ENCODE measurements at regions not wholly inside any gene's neighbourhood (a gene's known extent, or its start where the extent isn't known, plus 50 kb on each side); places are given as distances from the start of the nearest gene placed in this dataset.
A peak's percentile ranks its signal among the peaks of the same experiment; 100 is the strongest.

DNA sequence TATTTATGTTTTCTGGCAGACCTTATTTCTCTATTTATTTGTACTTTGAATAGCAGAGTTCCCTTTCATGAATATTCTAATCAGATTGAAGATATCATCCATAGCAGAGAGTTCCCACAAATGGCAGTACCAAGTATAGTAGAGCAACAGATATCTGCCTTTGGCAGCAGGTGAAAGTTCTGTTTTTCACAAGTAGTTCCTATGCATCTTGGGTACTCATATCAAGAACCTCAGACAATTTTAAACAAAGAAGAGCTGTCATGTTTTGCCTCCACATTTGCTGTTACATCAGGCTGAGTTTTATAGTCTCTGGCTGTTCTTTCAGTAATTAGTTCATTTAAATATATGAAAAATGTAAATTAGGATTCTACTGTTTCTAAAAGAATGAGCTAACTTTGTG is 252.0 kb downstream of the KCNC2 start:
- no peak overlapping the region for H3K27ac ChIP-seq (ENCODE audit: low read length, poor library complexity, severe bottlenecking)
- H3K14ac ChIP-seq (ENCODE audit: low read length in 2 of 2): no peak overlapping the region
- no peak overlapping the region for H2BK12ac ChIP-seq (ENCODE audit: low read length in 2 of 2)
- H3K18ac ChIP-seq (ENCODE audit: low read depth in 1 of 2, low read length in 2 of 2): no peak overlapping the region
- H3K36me3 ChIP-seq (ENCODE audit: control insufficient read depth in 1 of 2, insufficient read depth in 2 of 2, low read depth in 1 of 2, low read length in 2 of 2): no peaks in the 10 kb centered on the region
- H2AFZ ChIP-seq (ENCODE audit: low read depth, low read length): no peak overlapping the region
- peaks cover 26% of the 10 kb centered on the region for H3K9me3 ChIP-seq (ENCODE audit: control insufficient read depth, low read length)
- H2BK120ac ChIP-seq (ENCODE audit: low read depth, low read length): no peak overlapping the region
- no peak overlapping the region for H2AK5ac ChIP-seq (ENCODE audit: low read length, severe bottlenecking)
- H2BK5ac ChIP-seq (ENCODE audit: low read depth, low read length, poor library complexity, severe bottlenecking): no peak overlapping the region
- no peak overlapping the region for H4K8ac ChIP-seq (ENCODE audit: low read length)
- no peak overlapping the region for H3K4me2 ChIP-seq (ENCODE audit: low read length, poor library complexity, severe bottlenecking)
- H3K4me3 ChIP-seq (ENCODE audit: insufficient read depth in 1 of 2, low read depth in 1 of 2, low read length in 2 of 2): no peak overlapping the region
- no peak overlapping the region for H4K91ac ChIP-seq (ENCODE audit: low read length)
- no peak overlapping the region for H3K23ac ChIP-seq (ENCODE audit: low read length in 2 of 2)
- H3K9ac ChIP-seq (ENCODE audit: low read length): no peak overlapping the region
- no peaks in the 10 kb centered on the region for H3K27me3 ChIP-seq (ENCODE audit: control insufficient read depth in 1 of 2, insufficient read depth in 1 of 2, low read length in 2 of 2)
- H2BK15ac ChIP-seq (ENCODE audit: low read depth, poor library complexity, severe bottlenecking): no peak overlapping the region
- no peaks in the 10 kb centered on the region for H3K4me1 ChIP-seq (ENCODE audit: control insufficient read depth, insufficient read depth, low read depth, low read length)
- H3K79me1 ChIP-seq (replicated peaks; ENCODE audit: low read length, poor library complexity, severe bottlenecking): no peaks in the 10 kb centered on the region
- no peak for DNase-seq
- H3K4ac ChIP-seq (ENCODE audit: low read depth in 1 of 2, low read length in 2 of 2): no peak overlapping the region

DNA sequence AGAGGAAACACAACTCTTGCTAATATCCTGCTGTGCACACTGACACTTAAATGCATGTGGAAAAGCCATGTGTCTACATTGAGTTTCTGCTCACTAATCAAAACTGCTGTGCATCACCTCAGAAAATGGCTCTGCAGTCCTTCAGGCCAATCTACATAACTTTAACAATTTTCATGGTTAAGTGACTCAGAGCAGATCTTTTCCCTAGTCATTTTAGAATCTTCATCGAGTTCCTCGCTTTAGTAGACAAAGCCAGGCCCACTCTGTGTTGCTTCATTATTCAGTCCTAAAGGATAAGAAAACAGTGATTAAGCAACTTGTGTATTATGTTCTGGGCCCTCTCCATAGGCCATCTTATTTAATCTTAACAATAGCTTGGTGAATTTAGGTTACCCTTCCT is 250.0 kb downstream of the KCNC2 start:
- no peak overlapping the region for H2BK5ac ChIP-seq (ENCODE audit: low read depth, low read length, poor library complexity, severe bottlenecking)
- H3K36me3 ChIP-seq (ENCODE audit: control insufficient read depth in 1 of 2, insufficient read depth in 2 of 2, low read depth in 1 of 2, low read length in 2 of 2): no peaks in the 10 kb centered on the region
- no peak overlapping the region for H2AK5ac ChIP-seq (ENCODE audit: low read length, severe bottlenecking)
- H3K4me2 ChIP-seq (ENCODE audit: low read length, poor library complexity, severe bottlenecking): no peak overlapping the region
- H4K8ac ChIP-seq (ENCODE audit: low read length): no peak overlapping the region
- peaks cover 22% of the 10 kb centered on the region for H3K9me3 ChIP-seq (ENCODE audit: control insufficient read depth, low read length)
- H2BK120ac ChIP-seq (ENCODE audit: low read depth, low read length): no peak overlapping the region
- H2AFZ ChIP-seq (ENCODE audit: low read depth, low read length): no peak overlapping the region
- no peak overlapping the region for H3K23ac ChIP-seq (ENCODE audit: low read length in 2 of 2)
- H4K91ac ChIP-seq (ENCODE audit: low read length): no peak overlapping the region
- DNase-seq: no peak
- no peak overlapping the region for H3K14ac ChIP-seq (ENCODE audit: low read length in 2 of 2)
- H3K9ac ChIP-seq (ENCODE audit: low read length): no peak overlapping the region
- H2BK12ac ChIP-seq (ENCODE audit: low read length in 2 of 2): no peak overlapping the region
- H3K79me1 ChIP-seq (replicated peaks; ENCODE audit: low read length, poor library complexity, severe bottlenecking): no peaks in the 10 kb centered on the region
- H3K27ac ChIP-seq (ENCODE audit: low read length, poor library complexity, severe bottlenecking): no peak overlapping the region
- H3K4ac ChIP-seq (ENCODE audit: low read depth in 1 of 2, low read length in 2 of 2): no peak overlapping the region
- H2BK15ac ChIP-seq (ENCODE audit: low read depth, poor library complexity, severe bottlenecking): no peak overlapping the region
- no peaks in the 10 kb centered on the region for H3K4me1 ChIP-seq (ENCODE audit: control insufficient read depth, insufficient read depth, low read depth, low read length)
- no peaks in the 10 kb centered on the region for H3K27me3 ChIP-seq (ENCODE audit: control insufficient read depth in 1 of 2, insufficient read depth in 1 of 2, low read length in 2 of 2)
- H3K18ac ChIP-seq (ENCODE audit: low read depth in 1 of 2, low read length in 2 of 2): no peak overlapping the region
- no peak overlapping the region for H3K4me3 ChIP-seq (ENCODE audit: insufficient read depth in 1 of 2, low read depth in 1 of 2, low read length in 2 of 2)
- WGBS: 100% methylated on average over 1 of the region's 2 CpGs

DNA sequence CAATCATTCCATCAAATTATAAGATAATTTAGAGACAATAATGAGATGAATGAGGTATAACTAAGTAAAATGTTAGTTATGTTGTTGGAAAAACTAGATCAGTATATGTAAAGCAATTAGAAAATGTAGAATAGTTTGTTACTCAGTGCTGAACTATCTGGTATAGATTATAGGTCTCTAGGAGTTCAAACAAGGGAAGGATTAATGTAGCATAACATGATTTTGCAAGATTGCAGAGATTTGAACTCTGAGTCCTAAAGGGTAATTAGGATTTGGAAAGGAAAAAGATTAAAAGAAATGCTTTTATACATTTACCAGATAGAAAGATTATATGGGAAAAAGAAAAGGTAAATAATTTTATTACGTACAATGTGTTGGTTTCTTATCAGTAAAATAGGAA is 246.3 kb downstream of the KCNC2 start:
- H3K79me1 ChIP-seq (replicated peaks; ENCODE audit: low read length, poor library complexity, severe bottlenecking): no peaks in the 10 kb centered on the region
- H3K4me2 ChIP-seq (ENCODE audit: low read length, poor library complexity, severe bottlenecking): no peak overlapping the region
- peaks cover 4% of the 10 kb centered on the region for H3K9me3 ChIP-seq (ENCODE audit: control insufficient read depth, low read length)
- H2BK5ac ChIP-seq (ENCODE audit: low read depth, low read length, poor library complexity, severe bottlenecking): no peak overlapping the region
- no peak overlapping the region for H3K4ac ChIP-seq (ENCODE audit: low read depth in 1 of 2, low read length in 2 of 2)
- H2BK12ac ChIP-seq (ENCODE audit: low read length in 2 of 2): no peak overlapping the region
- no peak overlapping the region for H4K91ac ChIP-seq (ENCODE audit: low read length)
- H3K18ac ChIP-seq (ENCODE audit: low read depth in 1 of 2, low read length in 2 of 2): no peak overlapping the region
- no CpG with 5 or more reads among the region's 1 CpG for WGBS
- H3K4me1 ChIP-seq (ENCODE audit: control insufficient read depth, insufficient read depth, low read depth, low read length): no peaks in the 10 kb centered on the region
- DNase-seq: no peak
- no peak overlapping the region for H3K4me3 ChIP-seq (ENCODE audit: insufficient read depth in 1 of 2, low read depth in 1 of 2, low read length in 2 of 2)
- no peak overlapping the region for H3K27ac ChIP-seq (ENCODE audit: low read length, poor library complexity, severe bottlenecking)
- no peak overlapping the region for H2AFZ ChIP-seq (ENCODE audit: low read depth, low read length)
- no peak overlapping the region for H3K9ac ChIP-seq (ENCODE audit: low read length)
- H4K8ac ChIP-seq (ENCODE audit: low read length): no peak overlapping the region
- no peaks in the 10 kb centered on the region for H3K36me3 ChIP-seq (ENCODE audit: control insufficient read depth in 1 of 2, insufficient read depth in 2 of 2, low read depth in 1 of 2, low read length in 2 of 2)
- no peak overlapping the region for H2BK120ac ChIP-seq (ENCODE audit: low read depth, low read length)
- no peak overlapping the region for H2AK5ac ChIP-seq (ENCODE audit: low read length, severe bottlenecking)
- no peaks in the 10 kb centered on the region for H3K27me3 ChIP-seq (ENCODE audit: control insufficient read depth in 1 of 2, insufficient read depth in 1 of 2, low read length in 2 of 2)
- H3K14ac ChIP-seq (ENCODE audit: low read length in 2 of 2): no peak overlapping the region
- H2BK15ac ChIP-seq (ENCODE audit: low read depth, poor library complexity, severe bottlenecking): no peak overlapping the region
- no peak overlapping the region for H3K23ac ChIP-seq (ENCODE audit: low read length in 2 of 2)

DNA sequence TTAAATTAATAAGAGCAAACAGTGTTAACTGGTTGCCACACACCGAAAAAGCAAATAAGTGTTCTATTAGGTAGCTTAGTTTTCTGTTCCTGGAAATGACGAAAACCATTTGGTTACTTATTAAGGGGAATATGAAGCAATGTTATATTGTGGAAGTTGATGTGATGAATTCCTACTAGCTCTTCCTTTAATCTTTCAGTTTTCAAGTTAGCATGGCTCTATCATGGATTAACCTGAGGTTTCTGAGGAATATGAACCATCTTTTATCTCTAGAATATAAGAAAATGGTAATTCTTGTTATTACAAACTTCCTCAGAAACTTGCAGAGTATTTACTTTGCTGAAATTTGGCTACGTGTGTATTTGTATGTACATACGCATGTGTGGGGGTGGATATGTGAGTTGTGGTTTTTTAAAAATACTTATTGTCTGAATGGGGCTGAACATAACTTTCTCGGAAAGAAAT is 245.7 kb downstream of the KCNC2 start:
- Histone ChIP-seq H2BK120ac (ENCODE audit: low read depth, low read length) (no peak overlapping the region), H3K79me1 (replicated peaks; ENCODE audit: low read length, poor library complexity, severe bottlenecking) (no peaks in the 10 kb centered on the region), H4K8ac (ENCODE audit: low read length) (no peak overlapping the region), H2BK12ac (ENCODE audit: low read length in 2 of 2) (no peak overlapping the region), H3K4me3 (ENCODE audit: insufficient read depth in 1 of 2, low read depth in 1 of 2, low read length in 2 of 2) (no peak overlapping the region), H2AK5ac (ENCODE audit: low read length, severe bottlenecking) (no peak overlapping the region), H2BK15ac (ENCODE audit: low read depth, poor library complexity, severe bottlenecking) (no peak overlapping the region), H3K27me3 (ENCODE audit: control insufficient read depth in 1 of 2, insufficient read depth in 1 of 2, low read length in 2 of 2) (no peaks in the 10 kb centered on the region), H3K4me2 (ENCODE audit: low read length, poor library complexity, severe bottlenecking) (no peak overlapping the region), H3K18ac (ENCODE audit: low read depth in 1 of 2, low read length in 2 of 2) (no peak overlapping the region), H3K4ac (ENCODE audit: low read depth in 1 of 2, low read length in 2 of 2) (no peak overlapping the region), H3K36me3 (ENCODE audit: control insufficient read depth in 1 of 2, insufficient read depth in 2 of 2, low read depth in 1 of 2, low read length in 2 of 2) (no peaks in the 10 kb centered on the region), H3K14ac (ENCODE audit: low read length in 2 of 2) (no peak overlapping the region), H3K4me1 (ENCODE audit: control insufficient read depth, insufficient read depth, low read depth, low read length) (no peaks in the 10 kb centered on the region), H3K9ac (ENCODE audit: low read length) (no peak overlapping the region), H3K9me3 (ENCODE audit: control insufficient read depth, low read length) (peaks cover 4% of the 10 kb centered on the region), H2AFZ (ENCODE audit: low read depth, low read length) (no peak overlapping the region), H2BK5ac (ENCODE audit: low read depth, low read length, poor library complexity, severe bottlenecking) (no peak overlapping the region), H3K27ac (ENCODE audit: low read length, poor library complexity, severe bottlenecking) (peak overlapping the region; percentile 67), H3K23ac (ENCODE audit: low read length in 2 of 2) (no peak overlapping the region), H4K91ac (ENCODE audit: low read length) (no peak overlapping the region)
- DNase-seq: no peak
- WGBS: 85% methylated on average over 3 of the region's 5 CpGs
